Chondrocyte (in vitro differentiated cells): ENCODE measurements at regions not wholly inside any gene's neighbourhood (a gene's known extent, or its start where the extent isn't known, plus 50 kb on each side); places are given as distances from the start of the nearest gene placed in this dataset.
A peak's percentile ranks its signal among the peaks of the same experiment; 100 is the strongest.
"Not testable (repeated sequence)": the region's sequence is repeated elsewhere in the genome, so short reads cannot be mapped to it uniquely, and the experiment has no call there.

ENCODE experiments used
- DNase-seq: peaks from one replicate; pipeline ENCODE4 v3.0.0; 2021; ENCODE audit warnings: mixed read lengths, low spot score
- H3K27ac Mint-ChIP-seq: one replicate; pipeline ENCODE4 v1.8.0; 2021; ENCODE audit warnings: mild to moderate bottlenecking, moderate library complexity, mixed read lengths; ENCODE audit not compliant: unreplicated experiment
- H3K27me3 Mint-ChIP-seq: 2 replicates; pipeline ENCODE4 v1.8.0; 2021; ENCODE audit warnings: low read depth, mixed read lengths
- H3K36me3 Mint-ChIP-seq: 2 replicates; pipeline ENCODE4 v1.8.0; 2021; ENCODE audit warnings: low read depth, mixed read lengths
- H3K4me1 Mint-ChIP-seq: 2 replicates; pipeline ENCODE4 v1.8.0; 2021; ENCODE audit warnings: low read depth, mild to moderate bottlenecking, mixed read lengths
- H3K4me3 Mint-ChIP-seq: one replicate; pipeline ENCODE4 v1.8.0; 2021; ENCODE audit warnings: mild to moderate bottlenecking, moderate library complexity, mixed read lengths; ENCODE audit not compliant: unreplicated experiment
- H3K9me3 Mint-ChIP-seq: 2 replicates; pipeline ENCODE4 v1.8.0; 2021; ENCODE audit warnings: low read depth, mixed read lengths
- TF ChIP-seq, protein P1 (sequence below): fragments of 200-600 bp; sonication (generic); IDR thresholded peaks from 2 replicates; pipeline ENCODE4 v1.5.0; 2021; ENCODE audit warnings: antibody characterized with exemption, mild to moderate bottlenecking, moderate library complexity

GRCh38 chr12:25362646-25363045, 111.9 kb upstream of the KRAS start:
- H3K9me3 Mint-ChIP-seq, result no peaks in the 10 kb centered on the region
- H3K27ac Mint-ChIP-seq, result no peak overlapping the region
- peaks cover 5% of the 10 kb centered on the region for H3K4me1 Mint-ChIP-seq
- TF ChIP-seq, protein P1, sequence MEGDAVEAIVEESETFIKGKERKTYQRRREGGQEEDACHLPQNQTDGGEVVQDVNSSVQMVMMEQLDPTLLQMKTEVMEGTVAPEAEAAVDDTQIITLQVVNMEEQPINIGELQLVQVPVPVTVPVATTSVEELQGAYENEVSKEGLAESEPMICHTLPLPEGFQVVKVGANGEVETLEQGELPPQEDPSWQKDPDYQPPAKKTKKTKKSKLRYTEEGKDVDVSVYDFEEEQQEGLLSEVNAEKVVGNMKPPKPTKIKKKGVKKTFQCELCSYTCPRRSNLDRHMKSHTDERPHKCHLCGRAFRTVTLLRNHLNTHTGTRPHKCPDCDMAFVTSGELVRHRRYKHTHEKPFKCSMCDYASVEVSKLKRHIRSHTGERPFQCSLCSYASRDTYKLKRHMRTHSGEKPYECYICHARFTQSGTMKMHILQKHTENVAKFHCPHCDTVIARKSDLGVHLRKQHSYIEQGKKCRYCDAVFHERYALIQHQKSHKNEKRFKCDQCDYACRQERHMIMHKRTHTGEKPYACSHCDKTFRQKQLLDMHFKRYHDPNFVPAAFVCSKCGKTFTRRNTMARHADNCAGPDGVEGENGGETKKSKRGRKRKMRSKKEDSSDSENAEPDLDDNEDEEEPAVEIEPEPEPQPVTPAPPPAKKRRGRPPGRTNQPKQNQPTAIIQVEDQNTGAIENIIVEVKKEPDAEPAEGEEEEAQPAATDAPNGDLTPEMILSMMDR, result no peak
- peaks cover 2% of the 10 kb centered on the region for H3K27me3 Mint-ChIP-seq
- H3K36me3 Mint-ChIP-seq, result no peaks in the 10 kb centered on the region
- no peak for DNase-seq
- H3K4me3 Mint-ChIP-seq, result no peak overlapping the region

DNA sequence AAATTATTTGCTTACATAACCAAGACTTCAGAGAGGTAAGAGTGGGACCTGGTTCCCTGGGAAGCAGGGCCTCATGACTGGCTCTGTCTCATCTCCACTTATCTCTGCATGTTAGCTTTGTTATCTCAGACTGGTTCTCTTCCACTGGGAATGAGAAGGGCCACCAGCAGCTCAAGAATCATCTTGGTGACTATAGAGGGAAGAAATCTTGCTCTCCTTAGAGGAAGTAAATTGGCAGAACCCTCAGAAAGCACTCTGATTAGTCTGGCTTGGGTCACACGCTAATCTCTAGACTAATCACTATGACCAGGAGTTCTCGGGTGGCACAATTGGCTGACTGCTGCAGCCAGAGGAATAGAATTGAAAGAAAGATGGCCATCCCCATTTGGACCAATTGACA, 110.8 kb upstream of the KRAS start:
- H3K9me3 Mint-ChIP-seq, result no peaks in the 10 kb centered on the region
- H3K27me3 Mint-ChIP-seq, result peaks cover 2% of the 10 kb centered on the region
- DNase-seq, result no peak
- TF ChIP-seq, protein P1, result no peak
- no peak overlapping the region for H3K4me3 Mint-ChIP-seq
- H3K4me1 Mint-ChIP-seq, result peaks cover 5% of the 10 kb centered on the region
- H3K27ac Mint-ChIP-seq, result no peak overlapping the region
- H3K36me3 Mint-ChIP-seq, result no peaks in the 10 kb centered on the region

- peaks cover 2% of the 10 kb centered on the region for H3K27me3 Mint-ChIP-seq
- H3K36me3 Mint-ChIP-seq, result no peaks in the 10 kb centered on the region
- no peak overlapping the region for H3K27ac Mint-ChIP-seq
- H3K9me3 Mint-ChIP-seq, result no peaks in the 10 kb centered on the region
- H3K4me1 Mint-ChIP-seq, result peaks cover 2% of the 10 kb centered on the region
- H3K4me3 Mint-ChIP-seq, result no peak overlapping the region
- DNase-seq, result no peak
- TF ChIP-seq, protein P1, result no peak
These were observed 106.9 kb upstream of the KRAS start for GRCh38 chr12:25357595-25357994.

GRCh38 chr12:25352942-25353341, 102.2 kb upstream of the KRAS start:
- not testable (repeated sequence) for H3K27me3 Mint-ChIP-seq, H3K9me3 Mint-ChIP-seq, H3K4me3 Mint-ChIP-seq, H3K36me3 Mint-ChIP-seq, H3K27ac Mint-ChIP-seq, DNase-seq
- H3K4me1 Mint-ChIP-seq, result peaks cover 15% of the 10 kb centered on the region

- no peaks in the 10 kb centered on the region for H3K36me3 Mint-ChIP-seq
- TF ChIP-seq, protein P1, result no peak
- no peak overlapping the region for H3K4me3 Mint-ChIP-seq
- DNase-seq, result no peak
- peak overlapping the region; percentile 66 for H3K27ac Mint-ChIP-seq
- no peaks in the 10 kb centered on the region for H3K27me3 Mint-ChIP-seq
- no peaks in the 10 kb centered on the region for H3K9me3 Mint-ChIP-seq
- H3K4me1 Mint-ChIP-seq, result peaks cover 18% of the 10 kb centered on the region
These were observed 101.6 kb upstream of the KRAS start for GRCh38 chr12:25352083-25352918.

DNA sequence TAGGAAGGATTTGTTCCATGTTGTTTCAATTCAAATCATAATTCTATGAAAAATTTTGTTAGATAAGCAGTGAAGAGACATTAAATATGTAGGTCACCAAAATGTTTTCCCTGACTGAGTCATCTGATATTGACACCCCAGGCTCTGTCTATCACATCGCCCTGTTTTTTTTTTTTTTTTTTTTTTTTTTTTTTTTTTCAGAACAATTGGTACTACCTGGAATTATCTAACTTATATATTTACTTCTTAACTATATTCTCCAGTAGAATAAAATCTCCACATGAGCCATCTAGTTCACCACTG, 97.8 kb upstream of the KRAS start:
- Mint-ChIP-seq H3K4me3 (no peak overlapping the region), H3K27ac (no peak overlapping the region), H3K36me3 (no peaks in the 10 kb centered on the region), H3K27me3 (no peaks in the 10 kb centered on the region), H3K4me1 (peaks cover 18% of the 10 kb centered on the region), H3K9me3 (no peaks in the 10 kb centered on the region)
- no peak for DNase-seq
- TF ChIP-seq, protein P1, result no peak
